ENCODE measurements at regions not wholly inside any gene's neighbourhood (a gene's known extent, or its start where the extent isn't known, plus 50 kb on each side); places are given as distances from the start of the nearest gene placed in this dataset.

DNA sequence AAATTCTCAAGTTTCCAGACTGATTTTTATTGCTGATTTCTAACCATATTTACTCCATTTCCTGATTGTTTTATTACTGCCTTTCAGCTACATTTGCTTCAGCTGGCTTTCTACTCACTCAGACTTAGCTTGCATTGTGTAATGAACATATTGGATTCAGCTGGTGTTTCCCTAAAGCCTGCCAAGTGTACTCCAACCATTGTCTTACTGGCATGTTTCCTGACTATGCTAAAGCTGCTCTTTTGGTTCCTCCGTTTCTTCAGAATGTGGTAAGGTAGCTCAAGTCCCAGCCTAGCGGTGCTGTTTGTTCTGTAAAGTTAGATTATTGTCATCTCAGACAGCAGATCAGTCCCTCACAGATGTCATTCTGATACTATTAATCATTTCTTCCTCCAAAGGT lies 53.1 kb upstream of the GLRA2 start:
- TF ChIP-seq Cebpa-rat (IDR thresholded peaks at IDR 0.05) = no peak
- no peak overlapping the region for H3K27ac ChIP-seq
- no peaks in the 10 kb centered on the region for H3K9me3 ChIP-seq
- no peak overlapping the region for H3K4me2 ChIP-seq
- peaks cover 89% of the 10 kb centered on the region for H3K27me3 ChIP-seq
- no peaks in the 10 kb centered on the region; the same call in 1 of the 2 replicates for H4K20me1 ChIP-seq
- no peaks in the 10 kb centered on the region for H3K4me1 ChIP-seq
- no peak overlapping the region for H3K9ac ChIP-seq
- H3K36me3 ChIP-seq = no peaks in the 10 kb centered on the region
- no peak overlapping the region for H3K4me3 ChIP-seq

DNA sequence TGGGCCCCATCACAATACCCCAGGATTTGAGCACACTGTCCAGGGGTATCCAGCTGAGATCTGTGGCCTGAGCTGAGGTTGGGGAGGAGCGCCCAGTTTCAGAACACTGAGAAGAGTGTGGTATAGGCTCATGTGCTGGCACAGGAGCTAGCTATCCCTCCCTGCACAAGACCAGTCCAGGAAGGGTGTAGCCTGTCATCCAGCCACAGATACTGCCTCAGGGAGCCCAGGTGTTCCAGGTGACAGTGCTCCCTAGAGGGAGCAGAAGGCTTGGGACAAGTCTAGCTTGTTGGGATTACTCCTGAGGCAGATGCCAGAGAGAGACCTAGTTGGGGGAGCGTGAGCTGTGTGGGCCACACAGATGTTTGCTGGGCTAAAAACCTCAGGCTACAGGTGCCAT lies 79.6 kb upstream of the GLRA2 start:
- H3K4me3 ChIP-seq = no peak overlapping the region
- H3K4me2 ChIP-seq = no peak overlapping the region
- no peaks in the 10 kb centered on the region for H3K9me3 ChIP-seq
- TF ChIP-seq Cebpa-rat (IDR thresholded peaks at IDR 0.05) = no peak
- peaks cover 75% of the 10 kb centered on the region for H3K27me3 ChIP-seq
- no peak overlapping the region for H3K9ac ChIP-seq
- peaks cover 10% of the 10 kb centered on the region; the same call in 1 of the 2 replicates for H4K20me1 ChIP-seq
- H3K4me1 ChIP-seq = no peaks in the 10 kb centered on the region
- no peaks in the 10 kb centered on the region for H3K36me3 ChIP-seq
- no peak overlapping the region for H3K27ac ChIP-seq

DNA sequence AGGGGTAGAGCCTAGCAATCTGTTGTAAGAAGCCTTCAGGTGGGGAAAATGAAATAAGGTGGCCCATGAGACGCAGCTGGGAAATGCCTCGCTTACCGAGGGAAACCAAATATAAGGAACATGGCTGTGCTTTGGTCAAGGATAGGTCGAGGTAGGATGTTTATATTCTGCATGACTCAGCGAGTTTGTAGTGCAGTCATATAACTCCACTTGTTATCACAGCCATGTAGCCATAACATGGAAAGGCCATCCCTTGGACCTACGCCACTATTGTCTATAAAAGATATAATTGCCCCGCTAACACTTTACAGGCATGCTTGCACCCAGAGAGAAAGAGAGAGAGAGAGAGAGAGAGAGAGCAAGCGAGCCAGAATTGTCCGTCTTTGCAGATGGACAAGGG lies 80.9 kb upstream of the GLRA2 start:
- no peak overlapping the region for H3K4me3 ChIP-seq
- H3K27ac ChIP-seq = no peak overlapping the region
- H3K27me3 ChIP-seq = peaks cover 86% of the 10 kb centered on the region
- no peaks in the 10 kb centered on the region for H3K4me1 ChIP-seq
- no peak overlapping the region for H3K9ac ChIP-seq
- TF ChIP-seq Cebpa-rat (IDR thresholded peaks at IDR 0.05) = no peak
- H3K9me3 ChIP-seq = no peaks in the 10 kb centered on the region
- no peak overlapping the region for H3K4me2 ChIP-seq
- H4K20me1 ChIP-seq = peaks cover 19% of the 10 kb centered on the region; the same call in 1 of the 2 replicates
- H3K36me3 ChIP-seq = no peaks in the 10 kb centered on the region

DNA sequence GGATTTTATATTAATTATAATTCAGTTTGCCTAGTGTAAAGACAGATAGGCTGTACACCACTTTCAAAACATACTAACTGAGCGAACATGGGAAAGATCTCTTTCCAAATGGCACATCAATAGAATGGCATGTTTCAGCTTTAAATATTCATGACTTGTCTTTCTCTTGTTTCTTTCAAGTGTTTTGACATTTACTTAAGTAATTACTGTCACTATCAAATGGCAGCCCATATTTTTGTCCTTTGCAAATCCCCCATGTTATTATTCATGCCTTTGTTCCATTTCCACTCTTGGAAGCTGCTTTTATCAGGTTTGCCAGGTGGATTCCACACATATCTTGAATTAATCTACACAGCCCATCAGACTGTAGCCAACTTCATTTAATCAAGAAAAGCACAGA lies 89.2 kb upstream of the GLRA2 start:
- no peaks in the 10 kb centered on the region for H3K4me1 ChIP-seq
- peaks cover 11% of the 10 kb centered on the region; the same call in 1 of the 2 replicates for H4K20me1 ChIP-seq
- peaks cover 90% of the 10 kb centered on the region for H3K27me3 ChIP-seq
- H3K9me3 ChIP-seq = no peaks in the 10 kb centered on the region
- no peak overlapping the region for H3K4me3 ChIP-seq
- no peak overlapping the region for H3K4me2 ChIP-seq
- H3K27ac ChIP-seq = no peak overlapping the region
- H3K36me3 ChIP-seq = no peaks in the 10 kb centered on the region
- no peak overlapping the region for H3K9ac ChIP-seq
- no peak for TF ChIP-seq Cebpa-rat (IDR thresholded peaks at IDR 0.05)

DNA sequence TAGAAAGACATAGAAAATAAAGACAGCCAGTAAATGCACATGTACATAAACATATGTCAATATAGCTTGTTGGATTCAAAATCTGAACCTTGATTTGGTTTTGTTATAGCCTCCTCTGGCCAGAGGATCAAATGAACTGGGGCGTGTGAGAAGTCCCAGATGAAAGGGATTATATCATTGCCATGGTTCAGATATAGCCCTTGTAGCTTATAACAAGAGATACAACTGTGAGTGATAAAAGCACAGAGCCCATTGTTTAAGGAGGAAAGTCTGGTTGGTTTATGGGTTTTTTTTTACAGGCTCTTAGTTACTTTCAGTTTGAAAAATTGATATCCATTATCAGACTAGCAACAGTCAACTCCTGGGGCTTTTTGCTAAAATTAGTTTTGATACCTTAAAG lies 101.7 kb upstream of the GLRA2 start:
- Histone ChIP-seq H3K36me3 (no peaks in the 10 kb centered on the region), H3K27me3 (peaks cover 90% of the 10 kb centered on the region), H3K4me3 (no peak overlapping the region), H3K9ac (no peak overlapping the region), H3K27ac (no peak overlapping the region), H3K4me2 (no peak overlapping the region), H3K9me3 (no peaks in the 10 kb centered on the region), H3K4me1 (no peaks in the 10 kb centered on the region), H4K20me1 (peaks cover 7% of the 10 kb centered on the region; the same call in 1 of the 2 replicates)
- no peak for TF ChIP-seq Cebpa-rat (IDR thresholded peaks at IDR 0.05)

DNA sequence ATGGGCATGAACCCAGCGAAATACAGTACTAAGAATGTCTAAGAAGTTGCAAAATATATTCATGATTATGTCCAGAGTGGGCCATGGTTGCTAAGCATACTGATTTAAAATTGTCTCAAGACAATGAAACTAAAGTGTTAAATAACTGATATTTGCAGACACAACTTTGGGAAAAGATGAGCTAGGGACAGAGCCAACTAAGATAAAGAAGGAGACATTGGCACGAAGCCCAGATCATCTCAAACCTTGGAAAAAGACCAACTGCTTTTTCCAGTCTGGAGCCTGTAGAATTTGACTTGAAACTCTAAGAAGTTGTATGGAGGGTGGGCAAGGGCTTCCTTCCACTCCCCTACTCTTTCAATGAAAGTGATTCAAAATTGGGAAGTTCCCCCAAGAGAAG lies 108.5 kb upstream of the GLRA2 start:
- Histone ChIP-seq H3K36me3 (no peaks in the 10 kb centered on the region), H3K4me2 (no peak overlapping the region), H3K4me3 (no peak overlapping the region), H3K27me3 (peaks cover 74% of the 10 kb centered on the region), H3K4me1 (no peaks in the 10 kb centered on the region), H3K27ac (no peak overlapping the region), H3K9ac (no peak overlapping the region), H3K9me3 (no peaks in the 10 kb centered on the region), H4K20me1 (no peaks in the 10 kb centered on the region)
- no peak for TF ChIP-seq Cebpa-rat (IDR thresholded peaks at IDR 0.05)

DNA sequence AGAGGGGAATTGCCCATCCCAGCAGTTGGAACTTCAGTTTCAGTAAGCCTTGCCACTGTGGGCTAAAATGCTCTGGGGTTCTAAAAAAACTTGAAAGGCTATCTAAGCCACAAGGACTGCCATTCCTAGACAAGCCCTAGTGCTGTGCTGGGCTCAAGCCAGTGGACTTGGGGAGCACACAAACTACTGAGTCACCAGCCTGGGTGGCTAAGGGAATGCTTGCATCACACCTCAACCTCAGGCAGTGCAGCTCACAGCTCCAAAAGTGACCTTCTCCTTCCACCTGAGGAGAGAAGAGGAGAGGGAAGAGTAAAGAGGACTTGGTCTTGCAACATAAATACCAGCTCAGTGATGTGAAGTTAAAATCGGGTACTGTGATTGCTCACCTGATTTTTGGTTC lies 116.7 kb upstream of the GLRA2 start:
- Histone ChIP-seq H3K36me3 (no peaks in the 10 kb centered on the region), H3K4me3 (no peak overlapping the region), H3K27ac (no peak overlapping the region), H3K27me3 (peaks cover 65% of the 10 kb centered on the region), H4K20me1 (no peaks in the 10 kb centered on the region), H3K9me3 (no peaks in the 10 kb centered on the region; the same call in 1 of the 2 replicates), H3K4me1 (no peaks in the 10 kb centered on the region), H3K9ac (no peak overlapping the region), H3K4me2 (no peak overlapping the region)
- no peak for TF ChIP-seq Cebpa-rat (IDR thresholded peaks at IDR 0.05)

GRCh38 chrX:14411326-14411725 lies 118.0 kb upstream of the GLRA2 start:
- peaks cover 71% of the 10 kb centered on the region for H3K27me3 ChIP-seq
- no peaks in the 10 kb centered on the region; the same call in 1 of the 2 replicates for H3K9me3 ChIP-seq
- no peaks in the 10 kb centered on the region for H4K20me1 ChIP-seq
- no peak for TF ChIP-seq Cebpa-rat (IDR thresholded peaks at IDR 0.05)
- no peak overlapping the region for H3K9ac ChIP-seq
- H3K4me1 ChIP-seq = no peaks in the 10 kb centered on the region
- H3K4me3 ChIP-seq = no peak overlapping the region
- H3K4me2 ChIP-seq = no peak overlapping the region
- no peaks in the 10 kb centered on the region for H3K36me3 ChIP-seq
- no peak overlapping the region for H3K27ac ChIP-seq

- H3K27ac ChIP-seq = no peak overlapping the region
- no peaks in the 10 kb centered on the region for H3K4me1 ChIP-seq
- peaks cover 73% of the 10 kb centered on the region for H3K27me3 ChIP-seq
- H3K9ac ChIP-seq = no peak overlapping the region
- no peaks in the 10 kb centered on the region for H4K20me1 ChIP-seq
- H3K9me3 ChIP-seq = no peaks in the 10 kb centered on the region; the same call in 1 of the 2 replicates
- no peaks in the 10 kb centered on the region for H3K36me3 ChIP-seq
- no peak for TF ChIP-seq Cebpa-rat (IDR thresholded peaks at IDR 0.05)
- no peak overlapping the region for H3K4me3 ChIP-seq
- H3K4me2 ChIP-seq = no peak overlapping the region
Measured at GRCh38 chrX:14409341-14409740, 120.0 kb upstream of the GLRA2 start.

- H4K20me1 ChIP-seq = no peaks in the 10 kb centered on the region
- no peak overlapping the region for H3K4me2 ChIP-seq
- no peaks in the 10 kb centered on the region for H3K4me1 ChIP-seq
- H3K4me3 ChIP-seq = no peak overlapping the region
- H3K9me3 ChIP-seq = no peaks in the 10 kb centered on the region
- no peak overlapping the region for H3K27ac ChIP-seq
- no peak overlapping the region for H3K9ac ChIP-seq
- TF ChIP-seq Cebpa-rat (IDR thresholded peaks at IDR 0.05) = no peak
- peaks cover 53% of the 10 kb centered on the region for H3K27me3 ChIP-seq
- H3K36me3 ChIP-seq = no peaks in the 10 kb centered on the region
Measured at GRCh38 chrX:14406225-14406624, 123.1 kb upstream of the GLRA2 start.

- H4K20me1 ChIP-seq = no peaks in the 10 kb centered on the region
- H3K36me3 ChIP-seq = no peaks in the 10 kb centered on the region
- no peak overlapping the region for H3K9ac ChIP-seq
- 0 out of 2 replicates have a peak, but pooled peaks cover 3% of the 10 kb centered on the region for H3K9me3 ChIP-seq
- TF ChIP-seq Cebpa-rat (IDR thresholded peaks at IDR 0.05) = no peak
- no peak overlapping the region for H3K27ac ChIP-seq
- peaks cover 16% of the 10 kb centered on the region; the same call in 1 of the 2 replicates for H3K27me3 ChIP-seq
- no peak overlapping the region for H3K4me3 ChIP-seq
- H3K4me1 ChIP-seq = no peaks in the 10 kb centered on the region
- no peak overlapping the region for H3K4me2 ChIP-seq
Measured at GRCh38 chrX:14398725-14399124, 130.6 kb upstream of the GLRA2 start.
